ENCODE measurements at regions not wholly inside any gene's neighbourhood (a gene's known extent, or its start where the extent isn't known, plus 50 kb on each side); places are given as distances from the start of the nearest gene placed in this dataset.
"Not testable (repeated sequence)": the region's sequence is repeated elsewhere in the genome, so short reads cannot be mapped to it uniquely, and the experiment has no call there.

- DNase-seq (ENCODE audit: low read depth in 2 of 2), result not testable (repeated sequence)
Observed at GRCh38 chr4:3595627-3596291, 63.5 kb upstream of the LRPAP1 start.

- not testable (repeated sequence) for DNase-seq (ENCODE audit: low read depth in 2 of 2)
Observed at GRCh38 chr4:3594751-3595150, 62.5 kb upstream of the LRPAP1 start.

GRCh38 chr4:3589946-3590924 lies 58.0 kb upstream of the LRPAP1 start:
- not testable (repeated sequence) for DNase-seq (ENCODE audit: low read depth in 2 of 2)

DNA sequence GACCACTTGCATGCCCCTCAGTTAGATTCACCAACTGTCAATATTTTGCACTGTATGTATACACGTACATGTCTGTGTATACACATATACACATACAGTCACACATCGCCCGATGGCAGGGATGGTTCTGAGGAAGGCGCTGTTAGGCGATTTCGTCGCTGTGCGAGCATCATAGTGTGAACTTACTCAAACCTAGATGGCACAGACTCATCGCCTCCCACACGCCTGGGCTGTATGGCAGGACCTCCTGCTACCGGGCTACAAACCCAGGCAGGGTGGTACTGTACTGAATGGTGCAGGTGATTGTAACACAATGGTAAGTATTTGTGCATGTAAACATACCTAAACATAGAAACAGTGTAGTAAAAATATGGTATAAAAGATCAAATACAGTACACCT lies 57.2 kb upstream of the LRPAP1 start:
- DNase-seq (ENCODE audit: low read depth in 2 of 2), result not testable (repeated sequence)

DNA sequence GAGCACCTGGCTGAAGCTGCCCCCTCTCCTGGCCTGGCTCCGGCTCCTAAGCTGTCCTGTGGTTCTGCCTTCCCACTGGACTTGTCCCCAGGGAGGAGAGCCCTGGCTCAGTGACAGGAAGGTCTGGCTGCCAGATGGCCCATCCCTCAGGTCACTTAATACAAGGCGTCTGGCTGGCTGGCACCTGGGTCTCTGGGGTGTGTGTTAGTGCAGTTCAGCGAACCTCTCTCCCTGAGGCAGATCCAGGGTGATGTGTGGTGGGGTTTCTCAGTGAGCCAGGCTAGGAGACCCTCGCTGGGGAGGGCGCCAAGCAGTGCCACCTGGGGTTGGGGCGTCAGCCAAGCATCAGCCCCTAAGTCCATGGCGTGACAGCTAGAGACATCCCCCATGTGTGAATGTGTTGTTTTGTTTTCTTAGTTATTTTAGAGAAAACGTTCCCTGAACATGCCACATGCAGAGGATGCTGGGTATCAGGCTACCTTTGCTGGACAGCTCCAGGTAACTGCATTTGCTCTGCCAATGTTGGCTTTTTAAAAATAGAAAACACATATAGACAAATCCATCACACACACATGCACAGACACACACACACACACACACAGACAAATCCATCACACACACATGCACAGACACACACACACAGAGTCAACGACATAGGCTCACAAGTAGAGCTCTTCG lies 56.4 kb upstream of the LRPAP1 start:
- not testable (repeated sequence) for DNase-seq (ENCODE audit: low read depth in 2 of 2)

DNA sequence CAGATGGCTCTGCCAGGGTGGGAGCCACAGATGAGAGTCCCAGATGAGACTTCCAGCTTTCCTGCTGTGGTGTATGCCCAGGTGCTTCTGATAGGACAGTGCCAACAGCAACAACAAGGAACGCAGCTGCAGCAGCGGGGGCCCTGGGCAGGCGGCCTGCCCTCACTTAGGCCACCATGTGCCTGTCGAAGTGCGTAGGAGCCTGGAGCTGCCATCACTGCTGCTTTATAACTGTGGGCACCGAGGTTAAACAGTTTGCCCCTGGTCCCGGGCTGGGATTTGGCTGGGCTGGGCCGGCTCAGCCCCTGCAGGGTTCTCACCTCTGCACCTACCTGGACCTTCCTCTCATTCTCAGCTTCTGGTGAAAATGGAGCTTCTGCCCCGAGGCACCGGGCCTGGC lies 54.4 kb upstream of the LRPAP1 start:
- DNase-seq (ENCODE audit: low read depth in 2 of 2), result not testable (repeated sequence)

- DNase-seq (ENCODE audit: low read depth in 2 of 2), result not testable (repeated sequence)
Observed at GRCh38 chr4:3585567-3585966, 53.3 kb upstream of the LRPAP1 start.

DNA sequence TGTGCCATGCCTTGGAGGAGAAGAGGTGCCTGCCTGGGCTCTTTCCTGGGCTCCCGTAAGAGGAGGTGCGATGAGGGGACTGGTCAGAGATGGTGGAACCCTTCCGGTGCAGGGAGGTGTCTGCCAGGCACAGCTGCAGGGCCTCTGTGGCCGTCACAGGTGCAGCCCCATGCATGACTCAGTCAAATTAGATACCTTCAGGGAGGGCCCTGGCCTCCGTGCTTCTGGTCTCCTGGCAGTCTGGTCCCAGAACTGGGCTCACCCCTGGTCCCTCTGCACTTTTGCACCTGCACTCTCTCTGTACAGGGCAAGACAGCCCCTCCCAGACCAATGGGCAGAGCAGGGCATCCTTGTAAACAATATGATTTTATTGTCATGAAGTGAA lies 49.9 kb upstream of the LRPAP1 start:
- no peak for DNase-seq (ENCODE audit: low read depth in 2 of 2)

Measured in fibroblast of skin of left biceps (primary cell).